T-cell (primary cell): ENCODE measurements at regions not wholly inside any gene's neighbourhood (a gene's known extent, or its start where the extent isn't known, plus 50 kb on each side); places are given as distances from the start of the nearest gene placed in this dataset.

Source experiments
- ATAC-seq, 4 experiments: fragments of 200-7000 bp in 3 of 4; fragments of 150-1000 bp in 1 of 4; cut with Tn5 transposase; replicated peaks in 1 of 4; 1 replicate in 3 of 4; 2 replicates in 1 of 4; pipeline ENCODE4 v1.10.0; 2021; ENCODE audit warnings: moderate library complexity in 3 of 4, mild to moderate bottlenecking in 2 of 4, moderate number of reproducible peaks in 1 of 4
- CTCF ChIA-PET, 2 donors: fragments of 300-600 bp; sonication (Branson Sonifier 250); formaldehyde crosslinking; loops; one replicate each; lab custom pipeline; 2022; ENCODE audit warnings: antibody characterized with exemption in 2 of 2; lab: Charles Lee
- POLR2A ChIA-PET, 2 donors: fragments of 300-600 bp; sonication (Branson Sonifier 250); formaldehyde crosslinking; loops; one replicate each; lab custom pipeline; 2022; ENCODE audit warnings: antibody characterized with exemption in 2 of 2; lab: Charles Lee
- DNase-seq, 35 experiments: peaks; one replicate each; pipeline versions ENCODE4 v3.0.0 to v3.0.0-alpha.2; 2013 to 2023
- H3K27ac ChIP-seq: one replicate; pipeline ENCODE4 v1.5.1; 2013; ENCODE audit warnings: low read length
- H3K27me3 ChIP-seq, 2 experiments: replicated peaks in 1 of 2; 1 replicate in 1 of 2; 2 replicates in 1 of 2; pipeline versions ENCODE4 v1.6.1 to v1.7.0; 2013; ENCODE audit warnings: low read length in 1 of 2, mixed read lengths in 1 of 2; ENCODE audit not compliant: control insufficient read depth in 2 of 2, insufficient read depth in 2 of 2; ENCODE audit errors: extremely low read depth in 1 of 2
- H3K36me3 ChIP-seq, 2 donors: 1 replicate in 1 of 2; 2 replicates in 1 of 2; pipeline versions ENCODE4 v1.6.1 to v1.7.0; 2013; ENCODE audit warnings: low read length in 1 of 2; ENCODE audit not compliant: control insufficient read depth in 2 of 2, insufficient read depth in 1 of 2; ENCODE audit errors: extremely low read depth in 1 of 2
- H3K4me1 ChIP-seq, 2 experiments: 1 replicate in 1 of 2; 2 replicates in 1 of 2; pipeline versions ENCODE4 v1.6.1 to v1.7.0; 2013; ENCODE audit warnings: low read length in 2 of 2, mixed read lengths in 1 of 2; ENCODE audit not compliant: insufficient read depth in 2 of 2, control insufficient read depth in 1 of 2; ENCODE audit errors: extremely low read depth in 1 of 2
- H3K4me3 ChIP-seq, 2 donors: 1 replicate in 1 of 2; 2 replicates in 1 of 2; pipeline versions ENCODE4 v1.5.1 to v1.7.0; 2013; ENCODE audit warnings: mild to moderate bottlenecking in 2 of 2, low read length in 1 of 2, moderate library complexity in 1 of 2; ENCODE audit not compliant: control insufficient read depth in 1 of 2; ENCODE audit errors: extremely low read depth in 1 of 2
- H3K9me3 ChIP-seq: 2 replicates; pipeline ENCODE4 v1.7.0; 2013
- H3K27ac Mint-ChIP-seq, 2 donors: one replicate each; pipeline ENCODE4 v1.8.0; 2020 to 2021; ENCODE audit warnings: mild to moderate bottlenecking in 2 of 2, mixed read lengths in 2 of 2
- H3K27me3 Mint-ChIP-seq, 2 donors: one replicate each; pipeline ENCODE4 v1.8.0; 2021 to 2022; ENCODE audit warnings: mixed read lengths in 2 of 2
- H3K36me3 Mint-ChIP-seq: one replicate; pipeline ENCODE4 v1.8.0; 2021; ENCODE audit warnings: mixed read lengths
- H3K4me1 Mint-ChIP-seq, 3 donors: one replicate each; pipeline ENCODE4 v1.8.0; 2020 to 2022; ENCODE audit warnings: mixed read lengths in 3 of 3, mild to moderate bottlenecking in 1 of 3
- H3K4me3 Mint-ChIP-seq, 3 donors: one replicate each; pipeline ENCODE4 v1.8.0; 2020 to 2022; ENCODE audit warnings: mild to moderate bottlenecking in 3 of 3, mixed read lengths in 3 of 3, moderate library complexity in 3 of 3
- H3K9me3 Mint-ChIP-seq, 3 donors: one replicate each; pipeline ENCODE4 v1.8.0; 2020 to 2022; ENCODE audit warnings: mixed read lengths in 3 of 3
- WGBS: methylation state at CpG from one replicate; pipeline ENCODE4 v1.1.5; 2013; ENCODE audit warnings: missing lambda C conversion rate; ENCODE audit not compliant: insufficient coverage; 5-methylcytosine and 5-hydroxymethylcytosine counted together

- Mint-ChIP-seq H3K36me3 (no peaks in the 10 kb centered on the region), H3K4me3 (no peak overlapping the region), H3K27me3 (no peaks in the 10 kb centered on the region), H3K9me3 (peaks cover 4 to 12% (median 8%) of the 10 kb centered on the region in 3 donors), H3K27ac (no peak overlapping the region), H3K4me1 (no peaks in the 10 kb centered on the region)
- no peaks in the 10 kb centered on the region for H3K36me3 ChIP-seq
- WGBS: 86% methylated on average over 1 of the region's 2 CpGs
- CTCF ChIA-PET: no interaction called here
- H3K4me1 ChIP-seq: no peaks in the 10 kb centered on the region
- POLR2A ChIA-PET: no interaction called here
- ATAC-seq (no peak), DNase-seq (no peak)
- H3K27ac ChIP-seq: no peak overlapping the region
- H3K4me3 ChIP-seq: no peak overlapping the region
- no peaks in the 10 kb centered on the region for H3K9me3 ChIP-seq
- H3K27me3 ChIP-seq: no peaks in the 10 kb centered on the region
These were observed 274.5 kb downstream of the PRR16 start for GRCh38 chr5:120738568-120738967.

- Mint-ChIP-seq H3K36me3 (no peaks in the 10 kb centered on the region), H3K4me3 (no peak overlapping the region), H3K4me1 (no peaks in the 10 kb centered on the region), H3K27me3 (no peaks in the 10 kb centered on the region), H3K9me3 (peaks cover 3 to 5% (median 4%) of the 10 kb centered on the region in 3 donors), H3K27ac (no peak overlapping the region)
- H3K9me3 ChIP-seq: no peaks in the 10 kb centered on the region
- ChIA-PET CTCF (no interaction called here), POLR2A (no interaction called here)
- H3K4me3 ChIP-seq: no peak overlapping the region
- ATAC-seq: no peak
- no peaks in the 10 kb centered on the region for H3K36me3 ChIP-seq
- DNase-seq: no peak
- no peak overlapping the region for H3K27ac ChIP-seq
- no peaks in the 10 kb centered on the region for H3K27me3 ChIP-seq
- no peaks in the 10 kb centered on the region for H3K4me1 ChIP-seq
These were observed 276.9 kb downstream of the PRR16 start for GRCh38 chr5:120740989-120741388.

GRCh38 chr5:120748474-120748873 lies 284.4 kb downstream of the PRR16 start:
- ATAC-seq (no peak), DNase-seq (no peak)
- no peaks in the 10 kb centered on the region for H3K36me3 ChIP-seq
- no peak overlapping the region for H3K27ac Mint-ChIP-seq
- ChIA-PET POLR2A (no interaction called here), CTCF (no interaction called here)
- H3K4me3 Mint-ChIP-seq: no peak overlapping the region
- no peaks in the 10 kb centered on the region for H3K27me3 Mint-ChIP-seq
- H3K4me1 Mint-ChIP-seq: no peaks in the 10 kb centered on the region
- no peak overlapping the region for H3K27ac ChIP-seq
- no peaks in the 10 kb centered on the region for H3K9me3 ChIP-seq
- no peaks in the 10 kb centered on the region for H3K4me1 ChIP-seq
- no CpG with 5 or more reads among the region's 2 CpGs for WGBS
- no peak overlapping the region for H3K4me3 ChIP-seq
- H3K36me3 Mint-ChIP-seq: no peaks in the 10 kb centered on the region
- H3K9me3 Mint-ChIP-seq: peaks cover 5 to 15% (median 8%) of the 10 kb centered on the region in 3 donors
- H3K27me3 ChIP-seq: no peaks in the 10 kb centered on the region

GRCh38 chr5:120749737-120750136 lies 285.6 kb downstream of the PRR16 start:
- Histone ChIP-seq H3K4me1 (no peaks in the 10 kb centered on the region), H3K36me3 (no peaks in the 10 kb centered on the region), H3K27me3 (no peaks in the 10 kb centered on the region), H3K4me3 (no peak overlapping the region), H3K27ac (no peak overlapping the region), H3K9me3 (no peaks in the 10 kb centered on the region)
- H3K9me3 Mint-ChIP-seq: peaks cover 7 to 18% (median 8%) of the 10 kb centered on the region in 3 donors
- ATAC-seq: no peak
- no peaks in the 10 kb centered on the region for H3K36me3 Mint-ChIP-seq
- POLR2A ChIA-PET: no interaction called here
- H3K4me3 Mint-ChIP-seq: no peak overlapping the region
- H3K4me1 Mint-ChIP-seq: no peaks in the 10 kb centered on the region
- no peak overlapping the region for H3K27ac Mint-ChIP-seq
- no peak for DNase-seq
- H3K27me3 Mint-ChIP-seq: no peaks in the 10 kb centered on the region
- CTCF ChIA-PET: no interaction called here
- no CpG with 5 or more reads among the region's 3 CpGs for WGBS

- no peaks in the 10 kb centered on the region for H3K27me3 Mint-ChIP-seq
- ATAC-seq (no peak), DNase-seq (no peak)
- H3K27me3 ChIP-seq: no peaks in the 10 kb centered on the region
- H3K9me3 Mint-ChIP-seq: peaks cover 9 to 22% (median 12%) of the 10 kb centered on the region in 3 donors
- no peaks in the 10 kb centered on the region for H3K36me3 ChIP-seq
- H3K4me3 ChIP-seq: no peak overlapping the region
- H3K36me3 Mint-ChIP-seq: no peaks in the 10 kb centered on the region
- CTCF ChIA-PET: no interaction called here
- H3K27ac ChIP-seq: no peak overlapping the region
- no peak overlapping the region for H3K4me3 Mint-ChIP-seq
- H3K4me1 Mint-ChIP-seq: no peaks in the 10 kb centered on the region
- H3K27ac Mint-ChIP-seq: no peak overlapping the region
- POLR2A ChIA-PET: no interaction called here
- no peaks in the 10 kb centered on the region for H3K9me3 ChIP-seq
- H3K4me1 ChIP-seq: no peaks in the 10 kb centered on the region
These were observed 295.5 kb downstream of the PRR16 start for GRCh38 chr5:120759587-120759986.

GRCh38 chr5:120761986-120762385 lies 297.9 kb downstream of the PRR16 start:
- POLR2A ChIA-PET: no interaction called here
- Mint-ChIP-seq H3K4me3 (no peak overlapping the region), H3K4me1 (no peaks in the 10 kb centered on the region), H3K9me3 (peaks cover 7 to 10% (median 8%) of the 10 kb centered on the region in 3 donors), H3K36me3 (no peaks in the 10 kb centered on the region), H3K27me3 (no peaks in the 10 kb centered on the region), H3K27ac (no peak overlapping the region)
- Histone ChIP-seq H3K36me3 (no peaks in the 10 kb centered on the region), H3K27ac (no peak overlapping the region), H3K4me3 (no peak overlapping the region), H3K4me1 (no peaks in the 10 kb centered on the region), H3K27me3 (no peaks in the 10 kb centered on the region), H3K9me3 (no peaks in the 10 kb centered on the region)
- CTCF ChIA-PET: no interaction called here
- no CpG with 5 or more reads among the region's 1 CpG for WGBS
- ATAC-seq (no peak), DNase-seq (no peak)

GRCh38 chr5:120765189-120765588 lies 301.1 kb downstream of the PRR16 start:
- Histone ChIP-seq H3K27ac (no peak overlapping the region), H3K27me3 (no peaks in the 10 kb centered on the region), H3K9me3 (no peaks in the 10 kb centered on the region), H3K36me3 (no peaks in the 10 kb centered on the region), H3K4me3 (no peak overlapping the region), H3K4me1 (no peaks in the 10 kb centered on the region)
- Mint-ChIP-seq H3K27ac (no peak overlapping the region), H3K36me3 (no peaks in the 10 kb centered on the region), H3K27me3 (no peaks in the 10 kb centered on the region), H3K4me1 (no peaks in the 10 kb centered on the region), H3K9me3 (peaks cover 7 to 12% (median 8%) of the 10 kb centered on the region in 3 donors), H3K4me3 (no peak overlapping the region)
- CTCF ChIA-PET: no interaction called here
- ATAC-seq (no peak), DNase-seq (no peak)
- POLR2A ChIA-PET: no interaction called here
- no CpG with 5 or more reads among the region's 2 CpGs for WGBS
